ENCODE measurements at regions not wholly inside any gene's neighbourhood (a gene's known extent, or its start where the extent isn't known, plus 50 kb on each side); places are given as distances from the start of the nearest gene placed in this dataset.
"Not testable (repeated sequence)": the region's sequence is repeated elsewhere in the genome, so short reads cannot be mapped to it uniquely, and the experiment has no call there.

- DNase-seq (ENCODE audit: low spot score), result no peak
These were observed 436.2 kb downstream of the DTWD2 start for GRCh38 chr5:118552146-118552545.

- DNase-seq (ENCODE audit: low spot score), result no peak
These were observed 436.6 kb downstream of the DTWD2 start for GRCh38 chr5:118551716-118552115.

GRCh38 chr5:118551031-118551430 is 437.3 kb downstream of the DTWD2 start:
- DNase-seq (ENCODE audit: low spot score), result peak; percentile 20

GRCh38 chr5:118548761-118549720 is 439.3 kb downstream of the DTWD2 start:
- DNase-seq (ENCODE audit: low spot score), result peak; percentile 20

GRCh38 chr5:118545470-118545869 is 442.9 kb downstream of the DTWD2 start:
- no peak for DNase-seq (ENCODE audit: low spot score)

GRCh38 chr5:118544887-118545449 is 443.4 kb downstream of the DTWD2 start:
- DNase-seq (ENCODE audit: low spot score), result no peak

GRCh38 chr5:118533923-118534322 is 454.4 kb downstream of the DTWD2 start:
- DNase-seq (ENCODE audit: low spot score), result no peak

GRCh38 chr5:118533156-118533555 is 455.2 kb downstream of the DTWD2 start:
- DNase-seq (ENCODE audit: low spot score), result no peak

GRCh38 chr5:118531276-118531675 is 457.1 kb downstream of the DTWD2 start:
- DNase-seq (ENCODE audit: low spot score), result no peak

GRCh38 chr5:118529361-118530144 is 458.8 kb downstream of the DTWD2 start:
- no peak for DNase-seq (ENCODE audit: low spot score)

GRCh38 chr5:118522626-118523025 is 465.7 kb downstream of the DTWD2 start:
- no peak for DNase-seq (ENCODE audit: low spot score)

- DNase-seq (ENCODE audit: low spot score), result no peak
These were observed 467.5 kb downstream of the DTWD2 start for GRCh38 chr5:118520771-118521415.

GRCh38 chr5:118519466-118519865 is 468.9 kb downstream of the DTWD2 start:
- DNase-seq (ENCODE audit: low spot score), result no peak

GRCh38 chr5:118518720-118519119 is 469.6 kb downstream of the DTWD2 start:
- DNase-seq (ENCODE audit: low spot score), result no peak

- no peak for DNase-seq (ENCODE audit: low spot score)
These were observed 476.5 kb downstream of the DTWD2 start for GRCh38 chr5:118511846-118512245.

- DNase-seq (ENCODE audit: low spot score), result no peak
These were observed 482.0 kb downstream of the DTWD2 start for GRCh38 chr5:118506217-118506852.

GRCh38 chr5:118502232-118502631 is 486.1 kb downstream of the DTWD2 start:
- not testable (repeated sequence) for DNase-seq (ENCODE audit: low spot score)

GRCh38 chr5:118491351-118491750 is 497.0 kb downstream of the DTWD2 start:
- no peak for DNase-seq (ENCODE audit: low spot score)

GRCh38 chr5:118486647-118487225 is 501.6 kb downstream of the DTWD2 start:
- no peak for DNase-seq (ENCODE audit: low spot score)

GRCh38 chr5:118479285-118479684 is 509.1 kb downstream of the DTWD2 start:
- DNase-seq (ENCODE audit: low spot score), result no peak

- no peak for DNase-seq (ENCODE audit: low spot score)
These were observed 509.5 kb downstream of the DTWD2 start for GRCh38 chr5:118478852-118479251.

Measured in RKO (cell line).